ENCODE measurements at regions not wholly inside any gene's neighbourhood (a gene's known extent, or its start where the extent isn't known, plus 50 kb on each side); places are given as distances from the start of the nearest gene placed in this dataset.

DNA sequence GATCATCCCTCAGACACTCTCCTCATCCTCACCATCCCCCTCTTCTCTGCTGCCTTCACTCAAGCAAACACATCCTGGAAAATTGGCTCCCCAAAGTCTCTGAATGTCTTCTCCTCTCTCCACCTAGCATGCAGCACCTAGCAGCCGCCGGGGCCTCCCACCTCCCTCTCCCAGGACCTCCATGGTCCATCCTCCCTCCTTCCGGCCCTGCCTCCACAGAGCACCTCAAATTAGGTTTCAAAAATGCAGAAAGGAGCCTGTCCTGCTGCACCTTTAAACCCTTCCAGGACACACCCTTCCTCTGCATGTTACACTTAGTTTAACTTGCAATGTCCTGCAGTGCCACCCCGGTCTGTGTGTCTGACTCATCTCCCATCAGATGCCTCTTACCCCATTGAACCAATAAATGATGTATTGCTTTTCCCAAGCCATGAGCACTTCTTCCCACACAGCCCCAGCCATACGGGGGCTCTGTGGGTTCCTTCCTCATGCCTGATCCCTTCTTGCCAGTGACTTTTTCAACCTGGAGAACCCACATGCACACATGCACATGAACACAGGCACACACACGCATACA lies 582.5 kb upstream of the MGMT start:
- Histone ChIP-seq H3K9me3 (ENCODE audit: low read depth) (no peaks in the 10 kb centered on the region), H3K4me1 (ENCODE audit: insufficient read depth) (no peaks in the 10 kb centered on the region), H3K36me3 (replicated peaks; ENCODE audit: insufficient read depth, low read depth) (no peaks in the 10 kb centered on the region), H3K27ac (no peak overlapping the region), H3K79me2 (no peaks in the 10 kb centered on the region), H3K27me3 (no peaks in the 10 kb centered on the region), H4K20me1 (ENCODE audit: insufficient read depth, poor library complexity, severe bottlenecking) (no peaks in the 10 kb centered on the region), H3K4me3 (no peak overlapping the region), H3K4me2 (no peak overlapping the region), H2AFZ (no peak overlapping the region), H3K9me2 (replicated peaks; ENCODE audit: insufficient read depth) (no peaks in the 10 kb centered on the region)
- no peak for DNase-seq (ENCODE audit: low spot score)
- TF ChIP-seq, protein P1, sequence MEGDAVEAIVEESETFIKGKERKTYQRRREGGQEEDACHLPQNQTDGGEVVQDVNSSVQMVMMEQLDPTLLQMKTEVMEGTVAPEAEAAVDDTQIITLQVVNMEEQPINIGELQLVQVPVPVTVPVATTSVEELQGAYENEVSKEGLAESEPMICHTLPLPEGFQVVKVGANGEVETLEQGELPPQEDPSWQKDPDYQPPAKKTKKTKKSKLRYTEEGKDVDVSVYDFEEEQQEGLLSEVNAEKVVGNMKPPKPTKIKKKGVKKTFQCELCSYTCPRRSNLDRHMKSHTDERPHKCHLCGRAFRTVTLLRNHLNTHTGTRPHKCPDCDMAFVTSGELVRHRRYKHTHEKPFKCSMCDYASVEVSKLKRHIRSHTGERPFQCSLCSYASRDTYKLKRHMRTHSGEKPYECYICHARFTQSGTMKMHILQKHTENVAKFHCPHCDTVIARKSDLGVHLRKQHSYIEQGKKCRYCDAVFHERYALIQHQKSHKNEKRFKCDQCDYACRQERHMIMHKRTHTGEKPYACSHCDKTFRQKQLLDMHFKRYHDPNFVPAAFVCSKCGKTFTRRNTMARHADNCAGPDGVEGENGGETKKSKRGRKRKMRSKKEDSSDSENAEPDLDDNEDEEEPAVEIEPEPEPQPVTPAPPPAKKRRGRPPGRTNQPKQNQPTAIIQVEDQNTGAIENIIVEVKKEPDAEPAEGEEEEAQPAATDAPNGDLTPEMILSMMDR (IDR thresholded peaks at IDR 0.05; ENCODE audit: poor library complexity) = no peak
- TF ChIP-seq EZH2phosphoT487 (IDR thresholded peaks at IDR 0.05; ENCODE audit: low read depth, severe bottlenecking, unreplicated experiment) = no peak
- no peak for TF ChIP-seq EZH2 (IDR thresholded peaks at IDR 0.05; ENCODE audit: borderline replicate concordance)
- WGBS (ENCODE audit: low lambda C conversion rate, missing lambda C conversion rate) = 90% methylated on average over 6 of the region's 6 CpGs

DNA sequence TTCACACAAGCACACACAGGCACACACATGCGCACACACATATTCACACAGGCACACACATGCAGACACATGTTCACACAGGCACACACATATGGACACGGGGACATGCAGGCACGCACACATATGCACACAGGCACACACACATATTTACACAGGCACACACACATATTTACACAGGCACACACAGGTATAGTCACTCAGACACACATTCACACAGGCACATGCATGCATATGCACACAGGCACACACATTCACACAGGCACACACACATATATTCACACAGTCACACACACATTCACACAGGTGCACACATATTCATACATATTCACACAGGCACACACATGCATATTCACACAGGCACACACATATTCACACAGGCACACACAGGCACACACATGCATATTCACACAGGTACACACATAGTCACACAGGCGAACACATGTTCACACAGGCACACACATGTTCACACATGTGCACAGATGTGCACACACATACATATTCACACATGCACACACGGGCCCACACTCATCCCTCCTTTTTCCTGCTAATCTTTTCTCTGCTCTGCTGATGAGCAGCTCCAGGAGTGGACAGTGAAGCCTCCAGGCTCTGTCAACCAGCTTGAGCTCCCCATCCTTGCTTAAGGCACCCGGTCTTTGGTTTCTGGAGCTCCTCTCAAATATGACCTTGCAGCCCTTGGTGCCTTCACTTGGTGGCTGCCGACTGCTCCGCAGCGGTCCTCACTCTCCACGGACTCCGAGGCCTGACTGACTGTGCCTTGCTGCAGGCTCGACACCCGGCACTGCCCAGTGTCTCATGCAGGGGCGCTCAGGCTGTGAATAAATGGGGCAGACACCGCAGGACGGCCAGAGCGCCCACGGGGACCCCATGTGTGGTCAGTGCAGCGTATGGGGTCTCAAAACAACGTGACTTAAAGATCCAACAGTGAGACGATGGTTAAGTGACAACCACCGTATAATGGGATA lies 581.2 kb upstream of the MGMT start:
- no peak for TF ChIP-seq EZH2 (IDR thresholded peaks at IDR 0.05; ENCODE audit: borderline replicate concordance)
- TF ChIP-seq EZH2phosphoT487 (IDR thresholded peaks at IDR 0.05; ENCODE audit: low read depth, severe bottlenecking, unreplicated experiment) = no peak
- TF ChIP-seq, protein P1 (IDR thresholded peaks at IDR 0.05; ENCODE audit: poor library complexity) = no peak
- Histone ChIP-seq H2AFZ (no peak overlapping the region), H3K4me1 (ENCODE audit: insufficient read depth) (no peaks in the 10 kb centered on the region), H3K27me3 (no peaks in the 10 kb centered on the region), H3K79me2 (no peaks in the 10 kb centered on the region), H3K36me3 (replicated peaks; ENCODE audit: insufficient read depth, low read depth) (no peaks in the 10 kb centered on the region), H4K20me1 (ENCODE audit: insufficient read depth, poor library complexity, severe bottlenecking) (no peaks in the 10 kb centered on the region), H3K4me3 (no peak overlapping the region), H3K9me3 (ENCODE audit: low read depth) (no peaks in the 10 kb centered on the region), H3K9me2 (replicated peaks; ENCODE audit: insufficient read depth) (no peaks in the 10 kb centered on the region), H3K27ac (no peak overlapping the region), H3K4me2 (no peak overlapping the region)
- WGBS (ENCODE audit: low lambda C conversion rate, missing lambda C conversion rate) = 94% methylated on average over 22 of the region's 22 CpGs
- DNase-seq (ENCODE audit: low spot score) = no peak

DNA sequence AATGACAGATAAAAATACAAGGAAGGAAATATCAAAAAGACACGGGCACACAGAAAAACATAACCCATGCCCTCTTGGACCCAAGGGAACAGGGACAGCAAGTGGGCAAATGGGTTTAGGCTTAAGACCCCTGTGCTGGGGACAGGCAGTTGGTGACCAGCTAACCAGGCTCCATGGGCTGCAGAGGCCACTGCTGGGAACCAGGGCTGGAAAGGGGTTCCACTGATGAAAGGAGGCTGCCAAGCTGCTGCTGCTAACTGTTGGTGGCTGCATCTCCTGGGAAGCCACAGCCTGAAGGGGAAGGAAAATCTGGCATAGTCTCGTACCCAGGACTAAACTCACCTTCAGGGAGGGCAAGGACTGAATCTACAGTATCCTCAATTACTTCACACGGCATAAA lies 579.2 kb upstream of the MGMT start:
- Histone ChIP-seq H2AFZ (no peak overlapping the region), H3K36me3 (replicated peaks; ENCODE audit: insufficient read depth, low read depth) (no peaks in the 10 kb centered on the region), H3K9me2 (replicated peaks; ENCODE audit: insufficient read depth) (no peaks in the 10 kb centered on the region), H3K4me3 (no peak overlapping the region), H3K9me3 (ENCODE audit: low read depth) (no peaks in the 10 kb centered on the region), H3K79me2 (no peaks in the 10 kb centered on the region), H3K27me3 (no peaks in the 10 kb centered on the region), H3K27ac (no peak overlapping the region), H4K20me1 (ENCODE audit: insufficient read depth, poor library complexity, severe bottlenecking) (no peaks in the 10 kb centered on the region), H3K4me2 (no peak overlapping the region), H3K4me1 (ENCODE audit: insufficient read depth) (no peaks in the 10 kb centered on the region)
- no peak for TF ChIP-seq EZH2 (IDR thresholded peaks at IDR 0.05; ENCODE audit: borderline replicate concordance)
- TF ChIP-seq, protein P1 (IDR thresholded peaks at IDR 0.05; ENCODE audit: poor library complexity) = no peak
- no peak for TF ChIP-seq EZH2phosphoT487 (IDR thresholded peaks at IDR 0.05; ENCODE audit: low read depth, severe bottlenecking, unreplicated experiment)
- DNase-seq (ENCODE audit: low spot score) = no peak
- 83% methylated on average over 3 of the region's 3 CpGs for WGBS (ENCODE audit: low lambda C conversion rate, missing lambda C conversion rate)
